ENCODE measurements at regions not wholly inside any gene's neighbourhood (a gene's known extent, or its start where the extent isn't known, plus 50 kb on each side); places are given as distances from the start of the nearest gene placed in this dataset.

DNA sequence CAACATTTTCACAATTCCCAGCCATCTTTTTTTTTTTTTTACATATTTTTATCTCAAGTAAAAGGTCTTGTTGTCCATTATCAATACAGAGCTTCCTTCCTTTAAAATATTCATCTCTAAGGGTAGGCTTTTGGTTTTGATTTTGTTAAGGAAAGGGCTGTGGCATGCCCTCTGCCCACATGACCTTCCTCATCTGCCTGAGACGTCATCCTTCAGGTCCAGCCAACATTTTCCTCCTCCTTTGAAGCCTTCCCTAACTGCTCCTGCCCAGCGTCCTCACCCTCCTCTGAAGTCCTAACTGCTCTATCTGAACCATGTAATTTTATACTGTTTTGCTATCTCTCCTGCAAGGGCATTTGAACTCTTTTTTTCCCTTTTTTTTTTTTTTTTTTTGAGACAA, 73.9 kb upstream of the TGM3 start:
- TF ChIP-seq, protein P1, sequence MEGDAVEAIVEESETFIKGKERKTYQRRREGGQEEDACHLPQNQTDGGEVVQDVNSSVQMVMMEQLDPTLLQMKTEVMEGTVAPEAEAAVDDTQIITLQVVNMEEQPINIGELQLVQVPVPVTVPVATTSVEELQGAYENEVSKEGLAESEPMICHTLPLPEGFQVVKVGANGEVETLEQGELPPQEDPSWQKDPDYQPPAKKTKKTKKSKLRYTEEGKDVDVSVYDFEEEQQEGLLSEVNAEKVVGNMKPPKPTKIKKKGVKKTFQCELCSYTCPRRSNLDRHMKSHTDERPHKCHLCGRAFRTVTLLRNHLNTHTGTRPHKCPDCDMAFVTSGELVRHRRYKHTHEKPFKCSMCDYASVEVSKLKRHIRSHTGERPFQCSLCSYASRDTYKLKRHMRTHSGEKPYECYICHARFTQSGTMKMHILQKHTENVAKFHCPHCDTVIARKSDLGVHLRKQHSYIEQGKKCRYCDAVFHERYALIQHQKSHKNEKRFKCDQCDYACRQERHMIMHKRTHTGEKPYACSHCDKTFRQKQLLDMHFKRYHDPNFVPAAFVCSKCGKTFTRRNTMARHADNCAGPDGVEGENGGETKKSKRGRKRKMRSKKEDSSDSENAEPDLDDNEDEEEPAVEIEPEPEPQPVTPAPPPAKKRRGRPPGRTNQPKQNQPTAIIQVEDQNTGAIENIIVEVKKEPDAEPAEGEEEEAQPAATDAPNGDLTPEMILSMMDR (optimal IDR thresholded peaks at IDR 0.05 in 1 of 3, IDR thresholded peaks at IDR 0.05 in 1 of 3, conservative IDR thresholded peaks at IDR 0.05 in 1 of 3; ENCODE audit: extremely low read depth in 1 of 3, insufficient read depth in 2 of 3, low read length in 3 of 3): no peak
- no peak for TF ChIP-seq EZH2 (IDR thresholded peaks at IDR 0.05; ENCODE audit: low read length)

Measured in keratinocyte (primary cell).